ENCODE measurements at regions not wholly inside any gene's neighbourhood (a gene's known extent, or its start where the extent isn't known, plus 50 kb on each side); places are given as distances from the start of the nearest gene placed in this dataset.

- no peaks in the 10 kb centered on the region for H3K36me3 Mint-ChIP-seq (ENCODE audit: low read depth)
- no peaks in the 10 kb centered on the region for H3K4me1 Mint-ChIP-seq
- ChIA-PET POLR2A (no interaction called here), CTCF (no interaction called here)
- H3K27me3 Mint-ChIP-seq, result peaks cover 2% of the 10 kb centered on the region
- H3K27ac Mint-ChIP-seq, result no peak overlapping the region
- peaks cover 3% of the 10 kb centered on the region for H3K9me3 Mint-ChIP-seq
- DNase-seq, result no peak
- H3K4me3 Mint-ChIP-seq, result no peak overlapping the region
Observed at GRCh38 chr13:73508841-73509240, 450.0 kb downstream of the KLF5 start.

GRCh38 chr13:73505376-73505890 is 446.6 kb downstream of the KLF5 start:
- no peak for DNase-seq
- H3K27ac Mint-ChIP-seq, result no peak overlapping the region
- ChIA-PET POLR2A (no interaction called here), CTCF (no interaction called here)
- H3K27me3 Mint-ChIP-seq, result peaks cover 2% of the 10 kb centered on the region
- H3K4me3 Mint-ChIP-seq, result no peak overlapping the region
- no peaks in the 10 kb centered on the region for H3K36me3 Mint-ChIP-seq (ENCODE audit: low read depth)
- H3K4me1 Mint-ChIP-seq, result no peaks in the 10 kb centered on the region
- H3K9me3 Mint-ChIP-seq, result no peaks in the 10 kb centered on the region

GRCh38 chr13:73499695-73500094 is 440.9 kb downstream of the KLF5 start:
- ChIA-PET CTCF (no interaction called here), POLR2A (no interaction called here)
- H3K27ac Mint-ChIP-seq, result no peak overlapping the region
- no peaks in the 10 kb centered on the region for H3K9me3 Mint-ChIP-seq
- DNase-seq, result no peak
- no peaks in the 10 kb centered on the region for H3K4me1 Mint-ChIP-seq
- H3K4me3 Mint-ChIP-seq, result no peak overlapping the region
- H3K27me3 Mint-ChIP-seq, result no peaks in the 10 kb centered on the region
- H3K36me3 Mint-ChIP-seq (ENCODE audit: low read depth), result no peaks in the 10 kb centered on the region

- Mint-ChIP-seq H3K27ac (no peak overlapping the region), H3K36me3 (ENCODE audit: low read depth) (no peaks in the 10 kb centered on the region), H3K9me3 (no peaks in the 10 kb centered on the region), H3K4me3 (no peak overlapping the region), H3K4me1 (no peaks in the 10 kb centered on the region), H3K27me3 (no peaks in the 10 kb centered on the region)
- POLR2A ChIA-PET, result no interaction called here
- CTCF ChIA-PET, result no interaction called here
- DNase-seq, result no peak
Observed at GRCh38 chr13:73497430-73497829, 438.6 kb downstream of the KLF5 start.

GRCh38 chr13:73496711-73497110 is 437.9 kb downstream of the KLF5 start:
- Mint-ChIP-seq H3K27me3 (no peaks in the 10 kb centered on the region), H3K4me1 (no peaks in the 10 kb centered on the region), H3K4me3 (no peak overlapping the region), H3K36me3 (ENCODE audit: low read depth) (no peaks in the 10 kb centered on the region), H3K9me3 (no peaks in the 10 kb centered on the region), H3K27ac (no peak overlapping the region)
- CTCF ChIA-PET, result no interaction called here
- POLR2A ChIA-PET, result no interaction called here
- DNase-seq, result no peak

- no peaks in the 10 kb centered on the region for H3K27me3 Mint-ChIP-seq
- H3K4me3 Mint-ChIP-seq, result no peak overlapping the region
- H3K4me1 Mint-ChIP-seq, result no peaks in the 10 kb centered on the region
- no peaks in the 10 kb centered on the region for H3K9me3 Mint-ChIP-seq
- POLR2A ChIA-PET, result no interaction called here
- no peaks in the 10 kb centered on the region for H3K36me3 Mint-ChIP-seq (ENCODE audit: low read depth)
- CTCF ChIA-PET, result no interaction called here
- H3K27ac Mint-ChIP-seq, result no peak overlapping the region
- DNase-seq, result no peak
Observed at GRCh38 chr13:73492811-73493210, 434.0 kb downstream of the KLF5 start.

- H3K4me1 Mint-ChIP-seq, result no peaks in the 10 kb centered on the region
- H3K9me3 Mint-ChIP-seq, result no peaks in the 10 kb centered on the region
- no peaks in the 10 kb centered on the region for H3K27me3 Mint-ChIP-seq
- no peak overlapping the region for H3K4me3 Mint-ChIP-seq
- DNase-seq, result no peak
- ChIA-PET CTCF (no interaction called here), POLR2A (no interaction called here)
- no peak overlapping the region for H3K27ac Mint-ChIP-seq
- H3K36me3 Mint-ChIP-seq (ENCODE audit: low read depth), result no peaks in the 10 kb centered on the region
Observed at GRCh38 chr13:73482556-73482955, 423.8 kb downstream of the KLF5 start.

- Mint-ChIP-seq H3K36me3 (ENCODE audit: low read depth) (no peaks in the 10 kb centered on the region), H3K9me3 (no peaks in the 10 kb centered on the region), H3K27me3 (no peaks in the 10 kb centered on the region), H3K4me1 (no peaks in the 10 kb centered on the region), H3K27ac (no peak overlapping the region), H3K4me3 (no peak overlapping the region)
- ChIA-PET POLR2A (no interaction called here), CTCF (no interaction called here)
- DNase-seq, result no peak
Observed at GRCh38 chr13:73481886-73482445, 423.2 kb downstream of the KLF5 start.

GRCh38 chr13:73480779-73481559 is 422.2 kb downstream of the KLF5 start:
- ChIA-PET CTCF (no interaction called here), POLR2A (no interaction called here)
- no peak for DNase-seq
- no peaks in the 10 kb centered on the region for H3K4me1 Mint-ChIP-seq
- no peaks in the 10 kb centered on the region for H3K9me3 Mint-ChIP-seq
- no peaks in the 10 kb centered on the region for H3K36me3 Mint-ChIP-seq (ENCODE audit: low read depth)
- H3K27me3 Mint-ChIP-seq, result no peaks in the 10 kb centered on the region
- no peak overlapping the region for H3K4me3 Mint-ChIP-seq
- H3K27ac Mint-ChIP-seq, result no peak overlapping the region

- POLR2A ChIA-PET, result no interaction called here
- Mint-ChIP-seq H3K27ac (no peak overlapping the region), H3K9me3 (no peaks in the 10 kb centered on the region), H3K4me1 (no peaks in the 10 kb centered on the region), H3K36me3 (ENCODE audit: low read depth) (no peaks in the 10 kb centered on the region), H3K27me3 (no peaks in the 10 kb centered on the region), H3K4me3 (no peak overlapping the region)
- DNase-seq, result no peak
- CTCF ChIA-PET, result no interaction called here
Observed at GRCh38 chr13:73479856-73480255, 421.1 kb downstream of the KLF5 start.

- H3K27me3 Mint-ChIP-seq, result no peaks in the 10 kb centered on the region
- H3K36me3 Mint-ChIP-seq (ENCODE audit: low read depth), result no peaks in the 10 kb centered on the region
- no peak for DNase-seq
- H3K27ac Mint-ChIP-seq, result no peak overlapping the region
- no peaks in the 10 kb centered on the region for H3K4me1 Mint-ChIP-seq
- no peak overlapping the region for H3K4me3 Mint-ChIP-seq
- no peaks in the 10 kb centered on the region for H3K9me3 Mint-ChIP-seq
- ChIA-PET POLR2A (no interaction called here), CTCF (no interaction called here)
Observed at GRCh38 chr13:73479351-73479750, 420.5 kb downstream of the KLF5 start.

GRCh38 chr13:73477441-73477840 is 418.6 kb downstream of the KLF5 start:
- CTCF ChIA-PET, result no interaction called here
- Mint-ChIP-seq H3K9me3 (no peaks in the 10 kb centered on the region), H3K27me3 (no peaks in the 10 kb centered on the region), H3K4me1 (no peaks in the 10 kb centered on the region), H3K27ac (no peak overlapping the region), H3K4me3 (no peak overlapping the region), H3K36me3 (ENCODE audit: low read depth) (no peaks in the 10 kb centered on the region)
- no peak for DNase-seq
- POLR2A ChIA-PET, result no interaction called here

GRCh38 chr13:73473016-73473415 is 414.2 kb downstream of the KLF5 start:
- no peaks in the 10 kb centered on the region for H3K27me3 Mint-ChIP-seq
- H3K9me3 Mint-ChIP-seq, result peaks cover 3% of the 10 kb centered on the region
- ChIA-PET CTCF (no interaction called here), POLR2A (no interaction called here)
- H3K4me3 Mint-ChIP-seq, result no peak overlapping the region
- H3K27ac Mint-ChIP-seq, result no peak overlapping the region
- H3K36me3 Mint-ChIP-seq (ENCODE audit: low read depth), result no peaks in the 10 kb centered on the region
- no peaks in the 10 kb centered on the region for H3K4me1 Mint-ChIP-seq
- no peak for DNase-seq

GRCh38 chr13:73467125-73467524 is 408.3 kb downstream of the KLF5 start:
- POLR2A ChIA-PET, result no interaction called here
- H3K27me3 Mint-ChIP-seq, result peaks cover 4% of the 10 kb centered on the region
- no peak overlapping the region for H3K27ac Mint-ChIP-seq
- H3K4me1 Mint-ChIP-seq, result no peaks in the 10 kb centered on the region
- DNase-seq, result no peak
- peaks cover 3% of the 10 kb centered on the region for H3K9me3 Mint-ChIP-seq
- H3K4me3 Mint-ChIP-seq, result no peak overlapping the region
- CTCF ChIA-PET, result no interaction called here
- H3K36me3 Mint-ChIP-seq (ENCODE audit: low read depth), result no peaks in the 10 kb centered on the region
